Upper lobe of left lung (tissue), 6 donors: ENCODE measurements at regions not wholly inside any gene's neighbourhood (a gene's known extent, or its start where the extent isn't known, plus 50 kb on each side); places are given as distances from the start of the nearest gene placed in this dataset.

Experiments used
- ATAC-seq, 2 donors: fragments of 200-7000 bp; cut with Tn5 transposase; one replicate each; pipeline ENCODE4 v1.9.1; 2022; ENCODE audit warnings: mild to moderate bottlenecking in 2 of 2, moderate library complexity in 2 of 2; ENCODE audit not compliant: low FRiP score in 2 of 2
- DNase-seq, 2 donors: peaks; one replicate each; pipeline ENCODE4 v3.0.0-alpha.2; 2019 to 2020
- H3K27ac ChIP-seq, 4 donors: fragments of 200-600 bp; sonication (generic); one replicate each; pipeline ENCODE4 v1.5.1; 2016 to 2019
- H3K27me3 ChIP-seq, 4 donors: fragments of 200-600 bp; sonication (generic); one replicate each; pipeline ENCODE4 v1.5.1; 2017 to 2019
- H3K36me3 ChIP-seq, 4 donors: fragments of 200-600 bp; sonication (generic); one replicate each; pipeline ENCODE4 v1.5.1; 2016 to 2019
- H3K4me1 ChIP-seq, 4 donors: fragments of 200-600 bp; sonication (generic); one replicate each; pipeline ENCODE4 v1.5.1; 2018 to 2019
- H3K4me3 ChIP-seq, 4 donors: fragments of 200-600 bp; sonication (generic); one replicate each; pipeline ENCODE4 v1.5.1; 2017 to 2019; ENCODE audit warnings: mild to moderate bottlenecking in 2 of 4, moderate library complexity in 1 of 4
- H3K9me3 ChIP-seq, 4 donors: fragments of 200-600 bp; sonication (generic); one replicate each; pipeline ENCODE4 v1.5.1; 2018 to 2019
- CTCF ChIP-seq, 6 experiments: fragments of 450-650 bp in 4 of 6; fragments of 200-600 bp in 2 of 6; sonication (generic) in 2 of 6; IDR thresholded peaks; one replicate each; pipeline ENCODE4 v1.5.1; 2016 to 2019; ENCODE audit warnings: antibody characterized with exemption in 6 of 6
- EP300 ChIP-seq, 4 donors: sonication (generic); formaldehyde crosslinking; IDR thresholded peaks; one replicate each; pipeline ENCODE4 v1.5.1; 2017; ENCODE audit warnings: antibody characterized with exemption in 4 of 4, control low read depth in 2 of 4
- POLR2A ChIP-seq, 4 donors: fragments of 450-650 bp; IDR thresholded peaks; one replicate each; pipeline ENCODE4 v1.5.1; 2016 to 2017; ENCODE audit warnings: antibody characterized with exemption in 4 of 4, mild to moderate bottlenecking in 2 of 4
- POLR2AphosphoS5 ChIP-seq, 2 donors: sonication (generic); formaldehyde crosslinking; IDR thresholded peaks; one replicate each; pipeline ENCODE4 v1.5.1; 2017; ENCODE audit warnings: antibody characterized with exemption in 2 of 2
- WGBS, 2 donors: methylation state at CpG; one replicate each; pipeline ENCODE4 v1.1.5; 2017 to 2018; 5-methylcytosine and 5-hydroxymethylcytosine counted together
- donor health status: DM: no; HTN: no; CAD: no; lungs with moderate emphysema.
- donor health status: DM: no; HTN: yes; CAD: no; lungs with severe emphysema.

- Histone ChIP-seq H3K9me3 (no peaks in the 10 kb centered on the region), H3K4me1 (peaks cover 0 to 5% (median 0%) of the 10 kb centered on the region in 4 donors), H3K36me3 (no peaks in the 10 kb centered on the region), H3K4me3 (no peak overlapping the region), H3K27me3 (no peaks in the 10 kb centered on the region), H3K27ac (no peak overlapping the region)
- ATAC-seq (no peak), DNase-seq (no peak)
- WGBS, 2 donors, result 42 to 47% methylated on average over 2 to 4 of the region's 4 CpGs
- TF ChIP-seq CTCF (IDR thresholded peaks at IDR 0.05), result no peak
- TF ChIP-seq POLR2AphosphoS5 (IDR thresholded peaks at IDR 0.05), result no peak
- TF ChIP-seq EP300 (IDR thresholded peaks at IDR 0.05), result no peak
Observed at GRCh38 chr10:117610321-117610720, 67.8 kb downstream of the EMX2 start.

DNA sequence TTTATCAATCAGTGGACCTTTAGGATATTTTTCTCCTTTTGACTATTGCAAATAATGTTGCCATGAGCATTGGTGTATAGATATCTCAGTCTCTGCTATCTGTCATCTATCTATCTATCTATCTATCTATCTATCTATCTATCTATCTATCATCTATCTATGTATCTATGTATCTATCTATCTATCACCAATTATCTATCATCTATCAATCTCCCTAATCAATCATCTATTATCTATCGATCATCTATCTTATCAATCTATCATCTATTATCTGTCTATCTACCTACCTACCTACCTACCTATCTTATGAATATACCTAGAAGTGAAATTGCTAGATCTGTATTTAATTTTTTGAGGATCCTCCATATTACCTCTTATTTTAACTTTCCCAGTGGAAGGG lies 69.6 kb downstream of the EMX2 start:
- ATAC-seq (no peak), DNase-seq (no peak)
- H3K27me3 ChIP-seq, result no peaks in the 10 kb centered on the region
- H3K4me1 ChIP-seq, result peaks cover 0 to 5% (median 0%) of the 10 kb centered on the region in 4 donors
- no peak overlapping the region for H3K27ac ChIP-seq
- TF ChIP-seq CTCF (IDR thresholded peaks at IDR 0.05) (no peak), POLR2A (IDR thresholded peaks at IDR 0.05) (no peak), POLR2AphosphoS5 (IDR thresholded peaks at IDR 0.05) (no peak), EP300 (IDR thresholded peaks at IDR 0.05) (no peak)
- H3K36me3 ChIP-seq, result no peaks in the 10 kb centered on the region
- H3K9me3 ChIP-seq, result no peaks in the 10 kb centered on the region
- WGBS, 2 donors, result 93 to 95% methylated on average over 1 of the region's 1 CpG
- no peak overlapping the region for H3K4me3 ChIP-seq

- TF ChIP-seq CTCF (IDR thresholded peaks at IDR 0.05) (no peak), POLR2A (IDR thresholded peaks at IDR 0.05) (no peak), EP300 (IDR thresholded peaks at IDR 0.05) (no peak), POLR2AphosphoS5 (IDR thresholded peaks at IDR 0.05) (no peak)
- WGBS, 2 donors, result 73 to 76% methylated on average over 3 of the region's 3 CpGs
Observed at GRCh38 chr10:117615649-117616048, 73.1 kb downstream of the EMX2 start.

DNA sequence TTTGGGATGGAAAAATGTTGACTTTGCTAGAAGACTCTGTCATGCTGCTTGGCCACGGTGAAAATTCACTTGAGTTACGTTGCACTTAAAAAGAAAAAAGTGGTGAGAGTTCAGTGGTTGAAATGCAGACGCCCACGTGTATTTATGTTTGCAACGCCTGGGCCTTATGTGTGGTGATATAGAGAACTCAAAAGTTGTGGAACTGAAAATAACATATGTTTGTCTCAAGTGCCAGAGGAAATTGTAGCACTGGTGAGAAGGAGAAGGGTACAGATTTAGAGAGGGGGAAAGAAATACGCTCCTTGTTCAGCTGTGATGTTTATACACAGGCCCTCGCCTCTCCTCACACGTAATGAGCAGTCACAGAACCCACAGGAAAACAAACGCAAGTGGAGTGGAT lies 73.6 kb downstream of the EMX2 start:
- no peak for DNase-seq
- Histone ChIP-seq H3K4me3 (no peak overlapping the region), H3K27ac (no peak overlapping the region), H3K27me3 (no peaks in the 10 kb centered on the region), H3K36me3 (no peaks in the 10 kb centered on the region), H3K9me3 (no peaks in the 10 kb centered on the region), H3K4me1 (no peaks in the 10 kb centered on the region)
- TF ChIP-seq POLR2A (IDR thresholded peaks at IDR 0.05), result no peak
- TF ChIP-seq EP300 (IDR thresholded peaks at IDR 0.05), result no peak
- TF ChIP-seq CTCF (IDR thresholded peaks at IDR 0.05), result no peak
- TF ChIP-seq POLR2AphosphoS5 (IDR thresholded peaks at IDR 0.05), result no peak
- 46 to 55% methylated on average over 9 of the region's 9 CpGs for WGBS, 2 donors
- ATAC-seq, result no peak

More at GRCh38 chr10:117615649-117616048, 73.1 kb downstream of the EMX2 start:
- H3K4me3 ChIP-seq, result no peak overlapping the region
- H3K36me3 ChIP-seq, result no peaks in the 10 kb centered on the region
- ATAC-seq, result no peak
- no peak overlapping the region for H3K27ac ChIP-seq
- H3K4me1 ChIP-seq, result no peaks in the 10 kb centered on the region
- no peaks in the 10 kb centered on the region for H3K27me3 ChIP-seq
- DNase-seq, result no peak
- no peaks in the 10 kb centered on the region for H3K9me3 ChIP-seq

GRCh38 chr10:117617086-117617485 lies 74.5 kb downstream of the EMX2 start:
- H3K4me1 ChIP-seq, result no peaks in the 10 kb centered on the region
- H3K4me3 ChIP-seq, result no peak overlapping the region
- ATAC-seq, result no peak
- WGBS, 2 donors, result 51 to 74% methylated on average over 3 of the region's 3 CpGs
- no peak for DNase-seq
- no peak overlapping the region for H3K27ac ChIP-seq
- no peak for TF ChIP-seq POLR2A (IDR thresholded peaks at IDR 0.05)
- TF ChIP-seq CTCF (IDR thresholded peaks at IDR 0.05), result no peak
- TF ChIP-seq POLR2AphosphoS5 (IDR thresholded peaks at IDR 0.05), result no peak
- no peak for TF ChIP-seq EP300 (IDR thresholded peaks at IDR 0.05)
- no peaks in the 10 kb centered on the region for H3K36me3 ChIP-seq
- H3K9me3 ChIP-seq, result no peaks in the 10 kb centered on the region
- H3K27me3 ChIP-seq, result no peaks in the 10 kb centered on the region
